Stimulated activated naive CD4-positive, alpha-beta T cell (primary cell): ENCODE measurements at regions not wholly inside any gene's neighbourhood (a gene's known extent, or its start where the extent isn't known, plus 50 kb on each side); places are given as distances from the start of the nearest gene placed in this dataset.
A peak's percentile ranks its signal among the peaks of the same experiment; 100 is the strongest.
"Not testable (repeated sequence)": the region's sequence is repeated elsewhere in the genome, so short reads cannot be mapped to it uniquely, and the experiment has no call there.

ENCODE experiments used
- DNase-seq, 6 experiments: peaks; one replicate each; lab custom pipeline; 2025; lab: John Stamatoyannopoulos, UW

GRCh38 chr4:73348185-73348584 is 55.9 kb upstream of the ALB start:
- DNase-seq: no peak

- DNase-seq: no peak
These were observed 56.6 kb upstream of the ALB start for GRCh38 chr4:73347497-73347896.

DNA sequence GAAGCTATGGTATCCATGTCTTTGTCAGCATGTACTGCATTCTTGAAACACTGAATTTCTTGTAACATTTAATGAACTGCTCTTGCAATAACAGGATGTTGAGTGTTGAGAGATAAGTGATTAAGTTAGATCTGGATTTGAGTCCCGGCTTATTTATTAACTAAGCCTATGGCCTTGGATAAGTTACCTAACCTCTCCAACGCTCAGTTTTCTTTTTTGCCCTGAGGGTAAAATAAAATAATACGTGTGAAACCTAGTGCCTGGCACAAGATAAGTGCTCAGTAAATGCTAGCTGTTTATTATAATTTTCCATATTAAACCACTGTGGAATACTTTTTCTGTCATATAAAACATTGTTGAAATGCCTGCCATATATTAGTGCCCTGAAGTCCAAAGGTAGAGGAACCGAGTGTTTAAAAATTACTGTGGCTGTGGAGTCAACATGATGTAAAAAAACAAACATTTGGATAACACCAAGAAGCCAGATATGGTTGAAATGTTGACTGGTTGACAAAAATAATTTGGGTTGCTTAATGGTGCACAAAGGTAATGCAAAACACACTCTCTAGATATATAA is 58.6 kb upstream of the ALB start:
- no peak for DNase-seq

DNA sequence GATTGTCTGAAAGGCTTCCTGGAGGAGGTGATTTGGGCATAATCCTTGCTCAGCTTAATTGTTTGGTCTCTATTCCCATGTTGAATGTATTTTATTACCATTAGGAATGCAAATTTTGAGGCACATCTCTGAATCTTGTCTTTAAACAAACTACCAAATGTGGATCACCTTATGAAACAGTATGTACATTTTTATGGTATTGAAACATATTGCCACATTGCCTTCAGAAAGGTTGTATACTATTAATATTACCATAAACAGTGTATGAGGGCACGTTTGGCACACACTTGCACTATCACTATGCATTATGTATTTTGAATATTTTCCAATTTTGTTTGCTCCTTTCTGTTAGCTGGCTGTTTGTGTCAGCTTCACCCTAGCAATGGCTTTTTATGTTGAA is 60.0 kb upstream of the ALB start:
- no peak for DNase-seq

DNA sequence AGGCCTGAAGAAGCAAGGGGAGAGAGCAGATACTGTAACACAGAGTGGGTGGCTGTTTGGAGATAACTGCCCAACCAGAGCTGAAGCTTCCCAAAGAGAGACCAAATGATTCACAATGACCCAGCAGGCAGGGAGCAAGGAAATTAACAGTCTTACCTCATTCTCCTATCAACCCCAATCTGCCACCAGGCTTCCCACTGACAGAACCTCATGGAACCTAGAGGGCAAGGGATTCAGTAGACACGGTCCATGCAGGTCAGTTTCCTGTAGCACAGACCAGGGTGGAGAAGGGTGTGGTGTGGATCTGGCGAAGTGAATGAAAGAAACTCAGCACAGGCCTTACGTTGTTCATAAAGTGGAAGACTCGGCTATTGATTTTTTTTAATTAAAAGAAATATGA is 60.7 kb upstream of the ALB start:
- no peak for DNase-seq

- no peak for DNase-seq
These were observed 62.6 kb upstream of the ALB start for GRCh38 chr4:73341454-73341853.

- no peak for DNase-seq
These were observed 63.2 kb upstream of the ALB start for GRCh38 chr4:73340917-73341316.

- DNase-seq: no peak
These were observed 68.4 kb upstream of the ALB start for GRCh38 chr4:73335679-73336078.

DNA sequence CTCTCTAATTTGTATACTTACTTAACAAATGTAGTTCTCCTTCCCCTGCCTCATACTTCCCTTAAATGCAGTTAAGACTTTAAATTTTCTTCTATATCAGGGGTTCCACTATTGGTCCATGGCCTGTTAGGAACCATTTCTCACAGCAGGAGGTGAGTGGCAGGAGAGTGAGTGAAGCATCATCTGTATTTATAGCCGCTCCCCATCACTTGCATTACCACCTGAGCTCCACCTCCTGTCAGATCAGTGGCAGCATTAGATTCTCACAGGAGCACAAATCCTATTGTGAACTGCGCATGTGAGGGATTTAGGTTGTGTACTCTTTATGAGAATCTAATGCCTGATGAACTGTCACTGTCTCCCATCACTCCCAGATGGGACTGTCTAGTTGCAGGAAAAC is 72.1 kb upstream of the ALB start:
- not testable (repeated sequence) for DNase-seq

DNA sequence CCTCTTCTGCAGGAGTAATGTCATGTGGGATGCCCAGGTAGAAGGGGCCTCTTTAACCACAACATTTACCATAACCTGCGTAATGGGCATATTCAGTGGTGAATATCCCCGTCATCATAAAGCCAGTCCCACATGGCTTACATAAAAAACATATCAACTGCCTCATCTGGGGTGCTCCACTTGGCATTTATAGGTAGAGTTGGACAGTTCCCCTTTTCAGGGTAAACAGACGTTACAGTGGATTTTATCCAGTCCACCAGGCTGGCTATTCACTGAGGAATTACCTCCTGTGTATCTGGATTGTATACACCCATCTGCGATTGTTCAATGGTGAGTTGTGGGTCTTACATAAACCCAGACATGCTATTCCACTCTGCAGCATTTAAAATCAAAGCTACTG is 70.7 kb upstream of the ANKRD17 start:
- DNase-seq: no peak

DNA sequence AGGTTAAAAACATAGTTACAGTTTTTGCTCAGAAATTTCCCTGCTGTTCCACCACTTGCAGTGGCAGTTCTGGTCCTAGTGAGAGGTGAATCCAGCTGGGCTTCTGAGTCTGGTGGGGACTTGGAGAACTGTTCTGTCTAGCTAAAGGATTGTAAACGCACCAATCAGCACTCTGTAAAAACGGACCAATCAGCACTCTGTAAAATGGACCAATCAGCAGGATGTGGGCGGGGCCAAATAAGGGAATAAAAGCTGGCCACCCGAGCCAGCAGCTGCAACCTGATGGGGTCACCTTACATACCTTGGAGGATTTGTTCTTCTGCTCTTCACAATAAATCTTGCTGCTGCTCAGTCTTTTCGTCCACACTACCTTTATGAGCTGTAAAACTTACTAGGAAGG is 67.2 kb upstream of the ANKRD17 start:
- not testable (repeated sequence) for DNase-seq

- DNase-seq: no peak
These were observed 58.5 kb upstream of the ANKRD17 start for GRCh38 chr4:73317092-73317491.

- no peak for DNase-seq
These were observed 56.5 kb upstream of the ANKRD17 start for GRCh38 chr4:73315091-73315490.

DNA sequence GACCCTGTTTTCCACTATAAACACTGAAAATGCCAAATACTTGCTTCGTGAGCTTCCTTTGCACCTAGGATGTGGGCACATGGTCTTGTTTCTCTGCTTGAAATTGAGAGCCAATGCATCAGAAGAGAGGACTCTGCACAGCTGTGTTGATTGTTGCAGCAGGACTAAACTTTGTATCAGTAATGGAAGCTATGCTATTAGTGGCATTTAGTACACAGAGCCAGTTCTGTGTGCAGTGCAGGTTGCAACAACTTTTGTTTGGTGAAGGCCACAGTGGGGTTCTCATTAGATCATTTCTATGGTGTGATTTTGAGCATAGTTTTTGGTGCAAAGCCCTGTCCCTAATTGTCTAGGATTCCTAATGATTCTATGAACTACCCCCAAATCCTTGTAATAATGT is 54.4 kb upstream of the ANKRD17 start:
- no peak for DNase-seq

GRCh38 chr4:73311428-73311827 is 52.8 kb upstream of the ANKRD17 start:
- DNase-seq: peak in 2 of 6 experiments; percentile 2

- no peak for DNase-seq
These were observed 50.6 kb upstream of the ANKRD17 start for GRCh38 chr4:73309211-73309610.
